ENCODE measurements at regions not wholly inside any gene's neighbourhood (a gene's known extent, or its start where the extent isn't known, plus 50 kb on each side); places are given as distances from the start of the nearest gene placed in this dataset.
"Not testable (repeated sequence)": the region's sequence is repeated elsewhere in the genome, so short reads cannot be mapped to it uniquely, and the experiment has no call there.

- no peak for DNase-seq (ENCODE audit: low read depth)
These were observed 51.3 kb upstream of the BOD1 start for GRCh38 chr5:173667702-173668101.

- no peak for DNase-seq (ENCODE audit: low read depth)
These were observed 51.9 kb upstream of the BOD1 start for GRCh38 chr5:173668245-173668800.

- no peak for DNase-seq (ENCODE audit: low read depth)
These were observed 52.5 kb upstream of the BOD1 start for GRCh38 chr5:173668910-173669309.

- no peak for DNase-seq (ENCODE audit: low read depth)
These were observed 53.0 kb upstream of the BOD1 start for GRCh38 chr5:173669483-173669882.

- DNase-seq (ENCODE audit: low read depth) = no peak
These were observed 53.7 kb upstream of the BOD1 start for GRCh38 chr5:173670130-173670651.

- no peak for DNase-seq (ENCODE audit: low read depth)
These were observed 54.3 kb upstream of the BOD1 start for GRCh38 chr5:173670791-173671120.

- DNase-seq (ENCODE audit: low read depth) = no peak
These were observed 54.9 kb upstream of the BOD1 start for GRCh38 chr5:173671121-173671949.

- no peak for DNase-seq (ENCODE audit: low read depth)
These were observed 55.7 kb upstream of the BOD1 start for GRCh38 chr5:173672166-173672565.

- DNase-seq (ENCODE audit: low read depth) = no peak
These were observed 56.4 kb upstream of the BOD1 start for GRCh38 chr5:173672891-173673290.

GRCh38 chr5:173673295-173674101, 57.0 kb upstream of the BOD1 start:
- DNase-seq (ENCODE audit: low read depth) = no peak

GRCh38 chr5:173675287-173675996, 59.0 kb upstream of the BOD1 start:
- no peak for DNase-seq (ENCODE audit: low read depth)

- no peak for DNase-seq (ENCODE audit: low read depth)
These were observed 59.9 kb upstream of the BOD1 start for GRCh38 chr5:173676375-173676774.

- DNase-seq (ENCODE audit: low read depth) = no peak
These were observed 60.7 kb upstream of the BOD1 start for GRCh38 chr5:173677125-173677672.

GRCh38 chr5:173679909-173680630, 63.6 kb upstream of the BOD1 start:
- no peak for DNase-seq (ENCODE audit: low read depth)

- no peak for DNase-seq (ENCODE audit: low read depth)
These were observed 64.3 kb upstream of the BOD1 start for GRCh38 chr5:173680660-173681242.

- DNase-seq (ENCODE audit: low read depth) = no peak
These were observed 65.9 kb upstream of the BOD1 start for GRCh38 chr5:173682313-173682712.

GRCh38 chr5:173684535-173684934, 68.1 kb upstream of the BOD1 start:
- DNase-seq (ENCODE audit: low read depth) = not testable (repeated sequence)

- no peak for DNase-seq (ENCODE audit: low read depth)
These were observed 70.5 kb upstream of the BOD1 start for GRCh38 chr5:173686950-173687349.

GRCh38 chr5:173688703-173689102, 72.3 kb upstream of the BOD1 start:
- no peak for DNase-seq (ENCODE audit: low read depth)

- DNase-seq (ENCODE audit: low read depth) = no peak
These were observed 72.8 kb upstream of the BOD1 start for GRCh38 chr5:173689171-173689736.

Data from GM04504 (cell line).